ENCODE measurements at regions not wholly inside any gene's neighbourhood (a gene's known extent, or its start where the extent isn't known, plus 50 kb on each side); places are given as distances from the start of the nearest gene placed in this dataset.

DNA sequence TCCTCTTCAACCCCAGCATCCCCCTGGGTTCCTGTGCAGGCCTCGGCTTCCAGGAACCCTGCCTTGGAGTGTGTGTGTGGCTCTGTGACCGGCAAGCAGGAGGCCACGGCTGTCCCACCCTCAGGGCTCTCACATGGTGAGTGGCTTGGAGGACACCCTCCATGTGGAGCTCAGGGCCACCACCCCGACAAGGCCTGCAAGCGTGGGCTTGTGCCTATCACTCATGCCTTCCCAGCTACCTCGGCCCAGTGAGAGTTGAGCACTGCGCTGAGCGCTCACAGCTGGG lies 76.7 kb downstream of the DACT2 start:
- no peak for TF ChIP-seq CTCF (IDR thresholded peaks at IDR 0.05)
- TF ChIP-seq POLR2A (IDR thresholded peaks at IDR 0.05) = no peak

Data from testis (tissue), 2 donors.